ENCODE measurements at regions not wholly inside any gene's neighbourhood (a gene's known extent, or its start where the extent isn't known, plus 50 kb on each side); places are given as distances from the start of the nearest gene placed in this dataset.

GRCh38 chr3:153410517-153410916 lies 248.5 kb downstream of the RAP2B start:
- POLR2A ChIA-PET = no interaction called here
- BruUV-seq (replicated peaks) = no TSS peak
- in situ Hi-C loops (cut with HindIII; ENCODE audit: low pct_unique_long_range_greater_than_20kb, low sequenced_read_pairs) = no loop called here
- H3K4me3 ChIP-seq (ENCODE audit: low read depth in 2 of 2, low read length in 2 of 2) = no peak overlapping the region
- no peak for ATAC-seq
- H3K36me3 ChIP-seq (ENCODE audit: control insufficient read depth, insufficient read depth, low read length) = no peaks in the 10 kb centered on the region
- TF ChIP-seq POLR2AphosphoS5 (IDR thresholded peaks at IDR 0.05; ENCODE audit: low read depth, low read length) (no peak), TCF7L2 (IDR thresholded peaks at IDR 0.05; ENCODE audit: low read depth, low read length) (no peak), CTCF (IDR thresholded peaks at IDR 0.05) (no peak), REST (IDR thresholded peaks at IDR 0.05; ENCODE audit: insufficient read depth in 1 of 2, low read depth in 2 of 2, low read length in 1 of 2) (no peak), SIN3A (IDR thresholded peaks at IDR 0.05; ENCODE audit: borderline replicate concordance, insufficient read depth, low read depth, low read length) (no peak)
- intact Hi-C loops (cut with micrococcal nuclease; ENCODE audit: unreplicated experiment) = no loop called here
- no peaks in the 10 kb centered on the region for H3K27me3 ChIP-seq (ENCODE audit: control insufficient read depth, insufficient read depth, low read length)
- no peaks in the 10 kb centered on the region for H3K4me1 ChIP-seq (ENCODE audit: control insufficient read depth, insufficient read depth, low read length)
- H3K9me3 ChIP-seq (ENCODE audit: control insufficient read depth, insufficient read depth, low read depth, low read length) = no peaks in the 10 kb centered on the region
- no peak overlapping the region for H3K27ac ChIP-seq (ENCODE audit: low read length)
- CTCF ChIA-PET = no interaction called here
- DNase-seq (ENCODE audit: low read depth, low spot score) = no peak

GRCh38 chr3:153414982-153415381 lies 253.0 kb downstream of the RAP2B start:
- Histone ChIP-seq H3K4me3 (ENCODE audit: low read depth in 2 of 2, low read length in 2 of 2) (no peak overlapping the region), H3K27ac (ENCODE audit: low read length) (no peak overlapping the region), H3K4me1 (ENCODE audit: control insufficient read depth, insufficient read depth, low read length) (no peaks in the 10 kb centered on the region), H3K9me3 (ENCODE audit: control insufficient read depth, insufficient read depth, low read depth, low read length) (no peaks in the 10 kb centered on the region), H3K36me3 (ENCODE audit: control insufficient read depth, insufficient read depth, low read length) (no peaks in the 10 kb centered on the region), H3K27me3 (ENCODE audit: control insufficient read depth, insufficient read depth, low read length) (no peaks in the 10 kb centered on the region)
- TF ChIP-seq CTCF (IDR thresholded peaks at IDR 0.05) = no peak
- no peak for TF ChIP-seq TCF7L2 (IDR thresholded peaks at IDR 0.05; ENCODE audit: low read depth, low read length)
- no peak for TF ChIP-seq REST (IDR thresholded peaks at IDR 0.05; ENCODE audit: insufficient read depth in 1 of 2, low read depth in 2 of 2, low read length in 1 of 2)
- TF ChIP-seq SIN3A (IDR thresholded peaks at IDR 0.05; ENCODE audit: borderline replicate concordance, insufficient read depth, low read depth, low read length) = no peak
- no peak for TF ChIP-seq POLR2AphosphoS5 (IDR thresholded peaks at IDR 0.05; ENCODE audit: low read depth, low read length)
- ChIA-PET CTCF (no interaction called here), POLR2A (interaction anchor here (0.5 kb wide), 1 partner anchor 15 kb away, joined by 3 read pairs; no protein-coding TSS in a partner anchor)
- no TSS peak for BruUV-seq (replicated peaks)
- ATAC-seq = no peak
- in situ Hi-C loops (cut with HindIII; ENCODE audit: low pct_unique_long_range_greater_than_20kb, low sequenced_read_pairs) = no loop called here
- DNase-seq (ENCODE audit: low read depth, low spot score) = no peak
- intact Hi-C loops (cut with micrococcal nuclease; ENCODE audit: unreplicated experiment) = no loop called here

All from Panc1 (cell line).